Kidney capillary endothelial cell (primary cell): ENCODE measurements at regions not wholly inside any gene's neighbourhood (a gene's known extent, or its start where the extent isn't known, plus 50 kb on each side); places are given as distances from the start of the nearest gene placed in this dataset.

ENCODE experiments used
- DNase-seq: peaks from one replicate; pipeline ENCODE4 v3.0.0-alpha.2; 2018; ENCODE audit warnings: low spot score

DNA sequence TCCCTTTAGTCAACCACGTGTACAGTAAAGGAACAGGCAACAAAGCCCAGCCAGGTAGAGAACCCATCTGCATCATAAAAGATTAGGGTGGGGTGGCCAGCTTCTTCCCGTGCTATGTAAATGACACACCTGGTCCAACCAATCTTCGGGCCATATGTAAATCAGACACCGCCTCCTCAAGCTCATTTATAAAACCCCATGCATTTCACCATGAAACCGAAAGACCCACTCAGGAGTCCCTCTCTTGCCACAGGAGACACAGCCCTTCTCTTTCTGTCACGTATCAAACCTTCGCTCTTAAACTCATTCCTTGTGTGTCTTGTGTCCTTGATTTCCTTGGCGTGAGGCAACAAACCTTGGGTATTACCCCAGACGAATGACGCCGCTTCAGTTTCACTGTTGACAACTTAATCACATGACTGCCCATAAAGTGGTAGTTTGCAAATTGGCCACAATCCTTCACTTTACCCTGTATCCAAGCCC lies 59.8 kb upstream of the TBPL2 start:
- DNase-seq: no peak

DNA sequence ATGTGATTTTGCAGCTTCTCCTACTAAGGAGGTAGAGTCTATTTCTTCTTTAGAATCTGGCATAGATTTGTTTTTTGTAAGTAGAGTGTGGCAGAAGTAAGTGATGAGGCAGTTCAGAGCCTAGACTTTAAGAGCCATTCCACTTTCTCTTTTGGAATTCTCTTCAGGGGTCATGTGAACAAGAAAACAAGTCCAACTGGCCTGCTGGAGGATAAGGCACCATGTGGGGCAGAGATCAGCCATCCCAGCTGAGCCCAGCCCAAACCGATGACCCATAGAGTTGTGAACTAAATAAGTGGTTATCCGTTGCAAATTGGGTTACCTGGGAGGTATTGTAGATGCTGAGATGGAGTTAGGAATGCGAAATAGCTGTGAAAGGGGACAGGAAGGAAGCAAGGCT lies 60.3 kb upstream of the TBPL2 start:
- DNase-seq: no peak

DNA sequence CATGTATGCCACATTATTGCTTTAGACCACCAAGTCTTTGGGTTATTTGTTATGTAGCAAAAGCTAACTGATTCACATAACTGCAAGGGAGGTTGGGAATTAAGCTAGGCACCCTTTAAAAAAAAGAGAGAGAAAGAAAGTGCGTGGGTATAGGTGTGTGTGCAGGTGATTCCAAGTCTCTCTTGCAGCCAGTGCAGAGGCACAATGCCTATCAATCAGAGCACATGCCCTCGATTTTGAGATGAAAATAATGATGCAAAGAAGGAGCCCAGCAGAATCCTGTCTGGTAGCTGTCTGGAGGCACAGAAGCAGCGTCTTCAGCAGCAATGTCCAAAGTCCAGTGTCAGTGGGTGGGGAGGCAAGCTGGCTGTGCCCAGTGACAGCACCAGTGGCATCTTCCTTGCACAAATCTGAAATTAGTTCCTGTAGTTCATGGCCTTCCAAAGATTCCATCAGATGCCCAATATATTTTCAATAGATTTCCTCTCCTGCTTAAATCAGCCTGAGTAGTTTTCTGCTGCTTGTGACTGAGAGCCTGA lies 62.4 kb upstream of the TBPL2 start:
- DNase-seq: no peak

DNA sequence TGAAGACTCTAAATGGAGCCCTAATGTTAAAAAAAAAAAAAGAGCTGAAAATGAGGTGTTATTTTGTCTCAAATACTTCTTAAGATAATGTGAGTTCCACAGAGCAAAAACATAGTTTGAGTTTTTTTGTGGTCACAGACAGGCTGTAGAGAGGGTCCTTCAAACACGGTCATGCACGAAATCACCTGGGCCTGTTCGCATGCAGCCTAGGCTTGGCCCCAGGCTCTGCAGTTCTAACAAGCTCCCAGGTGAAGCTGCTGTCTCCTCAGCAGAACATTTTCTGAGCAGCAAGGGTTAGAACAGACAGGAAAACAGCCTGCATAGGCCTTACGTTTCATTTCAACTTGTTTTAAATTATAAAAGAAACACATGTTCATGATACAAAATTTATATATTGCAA lies 65.4 kb upstream of the TBPL2 start:
- no peak for DNase-seq

DNA sequence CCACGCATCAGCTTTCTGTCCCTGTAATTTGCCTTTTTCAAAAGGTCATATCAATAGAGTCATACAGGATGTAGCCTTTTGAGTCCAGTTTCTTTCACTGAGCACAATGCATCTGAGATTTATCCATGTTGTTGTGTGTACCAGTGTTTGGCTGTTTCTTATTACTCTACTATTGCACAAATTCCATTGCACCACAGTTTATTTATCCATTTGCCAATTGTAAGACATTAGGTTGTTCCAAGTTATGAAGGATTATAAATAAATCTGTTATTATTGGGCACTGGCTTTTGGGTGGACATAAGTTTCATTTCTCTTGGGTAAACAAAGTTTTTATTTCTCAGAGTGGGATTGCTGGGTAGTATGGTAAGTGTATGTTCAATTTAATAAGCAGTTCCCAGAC lies 68.3 kb upstream of the TBPL2 start:
- DNase-seq: no peak

DNA sequence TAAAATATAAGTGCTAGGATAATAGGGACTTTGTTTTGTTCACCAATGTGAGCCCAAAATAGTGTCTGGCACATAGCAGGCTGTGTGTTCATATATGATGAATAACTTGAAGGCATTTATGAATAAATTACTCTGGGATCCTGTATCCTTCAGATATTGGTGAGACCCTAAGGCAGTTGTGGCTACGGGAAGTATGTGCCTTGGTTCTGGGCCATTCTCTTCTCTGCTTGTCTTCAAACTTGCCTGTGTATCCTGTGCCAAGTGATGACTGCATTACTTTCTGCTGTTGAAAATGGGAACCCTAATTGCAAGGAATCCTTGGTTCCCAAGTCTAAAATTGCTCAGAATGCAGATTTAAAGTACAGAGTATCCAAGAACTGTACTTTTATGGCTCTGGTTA lies 67.6 kb upstream of the KTN1 start:
- no peak for DNase-seq

DNA sequence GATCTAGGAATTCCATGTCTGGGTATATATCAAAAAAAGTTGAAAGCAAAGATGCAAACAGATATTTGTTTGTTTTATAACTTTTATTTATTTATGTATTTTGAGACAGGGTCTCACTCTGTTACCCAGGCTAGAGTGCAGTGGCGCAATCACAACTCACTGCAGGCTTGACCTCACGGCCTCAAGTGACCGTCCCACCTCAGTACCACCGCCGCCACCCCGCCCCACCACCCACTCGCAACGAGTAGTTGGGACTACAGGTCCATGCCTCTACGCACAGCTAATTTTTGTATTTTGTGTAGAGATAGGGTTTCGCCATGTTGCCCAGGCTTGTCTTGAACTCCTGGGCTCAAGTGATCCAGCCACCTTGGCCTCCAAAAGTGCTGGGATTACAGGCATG lies 66.5 kb upstream of the KTN1 start:
- DNase-seq: no peak

DNA sequence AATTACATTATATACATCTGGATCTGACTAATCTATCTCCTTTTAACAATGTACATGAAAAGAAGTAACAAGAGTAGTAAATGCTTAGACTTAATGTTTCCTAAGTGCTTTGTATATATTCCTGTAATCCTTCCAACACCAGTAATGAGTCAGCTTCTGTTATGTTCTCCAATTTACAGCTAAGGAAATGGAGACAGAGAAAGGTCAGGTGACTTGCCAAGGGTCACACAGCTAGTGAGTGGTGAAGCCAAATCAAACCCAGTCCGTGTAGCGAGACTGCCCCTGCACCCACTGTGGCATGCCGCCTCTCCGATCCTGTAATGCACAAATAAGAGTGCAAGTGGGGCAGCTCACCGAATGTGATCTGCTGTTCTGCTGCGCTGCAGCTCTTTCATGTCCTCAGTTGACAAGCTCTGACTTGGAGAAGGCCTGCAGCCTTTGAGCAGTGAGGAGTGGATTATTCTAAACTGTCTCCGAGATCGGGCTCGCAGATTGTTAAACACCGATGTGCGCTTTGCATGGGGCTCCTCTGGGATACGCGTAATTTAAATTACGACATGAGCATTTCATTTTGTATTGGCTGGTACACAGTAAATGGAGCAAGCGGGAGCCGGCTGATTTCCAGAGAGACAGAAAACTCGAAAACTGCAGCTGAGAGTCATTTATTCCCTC lies 65.1 kb upstream of the KTN1 start:
- peak; percentile 70 for DNase-seq

DNA sequence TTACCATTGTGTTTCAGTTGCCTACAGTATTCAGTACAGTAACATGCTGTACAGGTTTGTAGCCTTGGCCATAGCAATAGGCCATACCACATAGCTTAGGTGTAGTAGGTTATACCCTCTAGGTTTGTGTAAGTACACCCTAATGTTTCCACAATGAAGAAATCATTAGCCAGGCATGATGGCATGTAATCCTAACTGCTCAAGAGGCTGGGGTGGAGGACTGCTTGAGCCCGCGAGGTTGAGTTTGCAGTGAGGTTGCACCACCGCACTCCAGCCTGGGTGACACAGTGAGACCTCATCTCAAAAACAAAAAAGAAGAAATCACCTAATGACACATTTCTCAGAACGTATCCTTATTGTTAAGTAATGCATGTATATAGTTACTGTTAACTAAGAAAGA lies 63.2 kb upstream of the KTN1 start:
- DNase-seq: no peak

DNA sequence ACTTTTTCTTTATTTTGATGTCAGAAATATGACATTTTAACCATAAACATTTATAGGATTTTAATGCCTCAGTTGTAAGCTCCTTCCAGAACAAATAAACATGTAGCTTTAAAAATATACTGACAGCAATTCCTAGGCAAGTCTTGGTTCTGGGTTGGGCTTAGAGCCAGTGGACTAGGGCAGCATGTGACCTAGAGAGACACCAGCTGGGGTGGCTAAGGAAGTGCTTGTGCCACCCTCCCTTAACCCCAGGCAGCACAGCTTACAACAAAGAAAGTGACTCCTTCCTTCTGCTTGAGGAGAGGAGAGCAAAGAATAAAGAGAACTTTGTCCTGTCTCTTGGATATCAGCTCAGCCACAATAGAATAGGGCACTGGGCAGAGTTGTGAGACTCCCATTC lies 61.6 kb upstream of the KTN1 start:
- no peak for DNase-seq

DNA sequence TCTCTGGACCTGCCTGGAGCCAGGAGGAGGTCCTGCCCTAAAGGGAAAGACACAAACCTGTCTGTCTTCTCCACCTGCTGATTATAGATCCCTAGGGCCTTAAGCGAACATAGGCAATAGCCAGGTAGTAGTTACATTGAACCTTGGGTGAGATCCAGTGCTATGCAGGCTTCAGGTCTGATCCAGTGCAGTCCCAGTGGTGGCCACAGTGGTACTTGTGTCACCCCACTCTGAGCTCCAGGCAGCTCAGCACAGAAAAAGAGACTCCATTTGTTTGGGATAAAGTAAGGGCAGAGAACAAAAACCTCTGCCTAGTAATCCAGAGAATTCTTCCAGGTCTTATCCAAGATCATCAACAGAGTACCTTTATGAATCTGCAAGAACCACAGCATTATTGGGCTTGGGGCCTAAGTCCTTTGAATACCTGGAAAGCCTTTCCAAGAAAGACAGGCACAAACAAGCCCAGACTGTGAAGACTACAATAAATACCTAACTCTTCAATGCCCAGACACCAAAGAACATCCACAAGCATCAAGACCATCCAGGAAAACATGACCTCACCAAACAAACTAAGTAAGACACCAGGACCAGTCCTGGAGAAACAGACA lies 60.4 kb upstream of the KTN1 start:
- DNase-seq: no peak

DNA sequence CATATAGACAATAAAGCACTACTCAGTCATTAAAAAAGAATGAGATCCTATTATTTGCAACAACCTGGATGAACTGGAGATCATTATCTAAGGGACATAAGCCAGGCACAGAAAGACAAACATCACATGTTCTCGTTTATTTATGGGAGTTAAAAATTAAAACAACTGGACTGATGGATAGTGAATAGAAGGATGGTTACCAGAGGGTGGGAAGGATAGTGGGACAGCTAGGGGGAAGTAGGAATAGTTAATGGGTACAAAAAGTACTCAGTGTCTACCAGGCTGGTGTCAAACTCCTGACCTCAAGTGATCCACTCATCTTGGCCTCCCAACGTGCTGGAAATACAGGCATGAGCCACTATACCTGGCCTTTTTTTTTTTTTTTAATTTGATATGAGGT lies 56.7 kb upstream of the KTN1 start:
- DNase-seq: no peak
